Pancreas (tissue), 10 donors: ENCODE measurements at regions not wholly inside any gene's neighbourhood (a gene's known extent, or its start where the extent isn't known, plus 50 kb on each side); places are given as distances from the start of the nearest gene placed in this dataset.
"Not testable (repeated sequence)": the region's sequence is repeated elsewhere in the genome, so short reads cannot be mapped to it uniquely, and the experiment has no call there.

Experiments
- ATAC-seq, 4 donors: fragments of 200-7000 bp; cut with Tn5 transposase; one replicate each; pipeline versions ENCODE4 v1.8.0 to v1.9.1; 2020; ENCODE audit warnings: mild to moderate bottlenecking in 4 of 4, moderate library complexity in 4 of 4
- DNase-seq, 6 donors: peaks; one replicate each; pipeline ENCODE4 v3.0.0-alpha.2; 2020
- FAIRE-seq: peaks from 2 replicates; lab custom pipeline; 2012; peaks lifted over from hg19 to GRCh38; lab: Jason Lieb, UNC
- H3K27ac ChIP-seq, 4 donors: fragments of 200-600 bp; sonication (generic); 1 replicate in 3 of 4; 2 replicates in 1 of 4; pipeline versions ENCODE4 v1.5.0 to v1.8.0; 2020
- H3K27me3 ChIP-seq, 4 donors: fragments of 200-600 bp; one replicate each; pipeline ENCODE4 v1.8.0; 2021
- H3K36me3 ChIP-seq, 3 donors: fragments of 200-600 bp; sonication (generic) in 1 of 3; one replicate each; pipeline versions ENCODE4 v1.5.0 to v1.8.0; 2020 to 2021
- H3K4me1 ChIP-seq, 3 donors: fragments of 200-600 bp; one replicate each; pipeline ENCODE4 v1.8.0; 2021
- H3K4me3 ChIP-seq, 4 donors: fragments of 200-600 bp; sonication (generic) in 2 of 4; one replicate each; pipeline versions ENCODE4 v1.5.0 to v1.8.0; 2020 to 2021
- H3K9me3 ChIP-seq, 4 donors: fragments of 200-600 bp; one replicate each; pipeline ENCODE4 v1.8.0; 2021
- CTCF ChIP-seq, 4 donors: fragments of 200-600 bp; sonication (generic) in 3 of 4; IDR thresholded peaks; one replicate each; pipeline versions ENCODE4 v1.5.0 to v1.8.0; 2021; ENCODE audit warnings: antibody characterized with exemption in 4 of 4
- WGBS, 2 donors: extraction: QIAGEN DNeasy Blood & Tissue Kit; methylation state at CpG; one replicate each; pipeline ENCODE4 v1.1.7; 2013; 5-methylcytosine and 5-hydroxymethylcytosine counted together
- intact Hi-C, 3 donors: fragments of 100-400 bp; cut with DNase I; formaldehyde crosslinking; loops; one replicate each; pipeline versions ENCODE4 v1.11.1 to v1.14.2; 2022
- donor health status: healthy with polysubstance abuse.
- donor health status: DM: no; HTN: no; CAD: no; lungs with moderate emphysema.
- donor health status: DM: no; HTN: no; CAD: no.
- donor health status: control.
- donor health status: control.
- donor health status: Bipolar disorder and iron deficiency.
- donor health status: DM: yes; HTN: yes; CAD: no.
- donor health status: DM: no; HTN: no; CAD: no.
- donor health status: DM: no; HTN: no; CAD: no.
- donor health status: DM: yes; HTN: yes; CAD: no.

- ATAC-seq: no peak
- Histone ChIP-seq H3K27me3 (no peaks in the 10 kb centered on the region), H3K27ac (no peak overlapping the region), H3K4me3 (no peak overlapping the region), H3K9me3 (no peaks in the 10 kb centered on the region), H3K36me3 (no peaks in the 10 kb centered on the region), H3K4me1 (no peaks in the 10 kb centered on the region)
- FAIRE-seq: no peak
- intact Hi-C loops: no loop called here
- no peak for TF ChIP-seq CTCF (IDR thresholded peaks at IDR 0.05)
- 85 to 92% methylated on average over 31 of the region's 31 CpGs for WGBS, 2 donors
- peak in 3 of 6 donors; percentile 18 to 45 (median 31) for DNase-seq
Observed at GRCh38 chr7:83749495-83749894, 100.6 kb upstream of the SEMA3E start.

GRCh38 chr7:83739527-83739926 is 90.6 kb upstream of the SEMA3E start:
- ATAC-seq (no peak), DNase-seq (no peak), FAIRE-seq (no peak)
- intact Hi-C loops: no loop called here
- TF ChIP-seq CTCF (IDR thresholded peaks at IDR 0.05): no peak
- no peaks in the 10 kb centered on the region for H3K9me3 ChIP-seq
- no peaks in the 10 kb centered on the region for H3K27me3 ChIP-seq
- H3K27ac ChIP-seq: no peak overlapping the region
- WGBS, 2 donors: 71 to 77% methylated on average over 2 of the region's 2 CpGs
- no peaks in the 10 kb centered on the region for H3K4me1 ChIP-seq
- H3K4me3 ChIP-seq: no peak overlapping the region
- H3K36me3 ChIP-seq: no peaks in the 10 kb centered on the region

GRCh38 chr7:83738291-83738835 is 89.4 kb upstream of the SEMA3E start:
- no peaks in the 10 kb centered on the region for H3K27me3 ChIP-seq
- H3K9me3 ChIP-seq: no peaks in the 10 kb centered on the region
- WGBS, 2 donors: 12 to 23% methylated on average over 3 of the region's 3 CpGs
- H3K27ac ChIP-seq: no peak overlapping the region
- H3K4me3 ChIP-seq: no peak overlapping the region
- FAIRE-seq: no peak
- no peak for DNase-seq
- intact Hi-C loops: no loop called here
- ATAC-seq: no peak
- TF ChIP-seq CTCF (IDR thresholded peaks at IDR 0.05): no peak
- no peaks in the 10 kb centered on the region for H3K36me3 ChIP-seq
- no peaks in the 10 kb centered on the region for H3K4me1 ChIP-seq

GRCh38 chr7:83732305-83732704 is 83.4 kb upstream of the SEMA3E start:
- ATAC-seq (no peak), DNase-seq (no peak), FAIRE-seq (no peak)
- WGBS, 2 donors: 36 to 38% methylated on average over 3 of the region's 3 CpGs
- H3K27ac ChIP-seq: no peak overlapping the region
- intact Hi-C loops: no loop called here
- no peaks in the 10 kb centered on the region for H3K27me3 ChIP-seq
- no peaks in the 10 kb centered on the region for H3K9me3 ChIP-seq
- TF ChIP-seq CTCF (IDR thresholded peaks at IDR 0.05): no peak
- H3K4me1 ChIP-seq: no peaks in the 10 kb centered on the region
- H3K4me3 ChIP-seq: no peak overlapping the region
- no peaks in the 10 kb centered on the region for H3K36me3 ChIP-seq

GRCh38 chr7:83731154-83731553 is 82.2 kb upstream of the SEMA3E start:
- H3K9me3 ChIP-seq: no peaks in the 10 kb centered on the region

GRCh38 chr7:83716923-83717322 is 68.0 kb upstream of the SEMA3E start:
- H3K27ac ChIP-seq, ATAC-seq, H3K4me1 ChIP-seq, H3K9me3 ChIP-seq, FAIRE-seq, H3K4me3 ChIP-seq, intact Hi-C loops, H3K36me3 ChIP-seq, H3K27me3 ChIP-seq: not testable (repeated sequence)
- WGBS, 2 donors: 68 to 80% methylated on average over 6 of the region's 6 CpGs
- peak in 1 of 6 donors; percentile 26 for DNase-seq

More at GRCh38 chr7:83731154-83731553, 82.2 kb upstream of the SEMA3E start:
- no peak for TF ChIP-seq CTCF (IDR thresholded peaks at IDR 0.05)
- Histone ChIP-seq H3K4me1 (no peaks in the 10 kb centered on the region), H3K36me3 (no peaks in the 10 kb centered on the region), H3K27me3 (no peaks in the 10 kb centered on the region), H3K27ac (no peak overlapping the region), H3K4me3 (no peak overlapping the region)
- ATAC-seq (no peak), DNase-seq (no peak), FAIRE-seq (no peak)
- intact Hi-C loops: no loop called here
